HG02938 (cell line): ENCODE measurements at regions not wholly inside any gene's neighbourhood (a gene's known extent, or its start where the extent isn't known, plus 50 kb on each side); places are given as distances from the start of the nearest gene placed in this dataset.
"Not testable (repeated sequence)": the region's sequence is repeated elsewhere in the genome, so short reads cannot be mapped to it uniquely, and the experiment has no call there.

ENCODE experiments used
- ATAC-seq: cut with Tn5 transposase; IDR thresholded peaks from one replicate; pipeline ENCODE4 v1.9.1; 2021; ENCODE audit warnings: mild to moderate bottlenecking, moderate library complexity; ENCODE audit not compliant: unreplicated experiment

- no peak for ATAC-seq
Measured at GRCh38 chr16:5966004-5966403, 868.4 kb upstream of the EEF2KMT start.

GRCh38 chr16:5965321-5965720 is 867.7 kb upstream of the EEF2KMT start:
- ATAC-seq = no peak

GRCh38 chr16:5951486-5951885 is 853.9 kb upstream of the EEF2KMT start:
- ATAC-seq = no peak

- no peak for ATAC-seq
Measured at GRCh38 chr16:5944971-5945370, 847.4 kb upstream of the EEF2KMT start.

GRCh38 chr16:5938607-5939006 is 841.0 kb upstream of the EEF2KMT start:
- ATAC-seq = no peak

GRCh38 chr16:5932906-5933305 is 835.3 kb upstream of the EEF2KMT start:
- no peak for ATAC-seq

GRCh38 chr16:5928476-5929065 is 831.0 kb upstream of the EEF2KMT start:
- ATAC-seq = no peak

DNA sequence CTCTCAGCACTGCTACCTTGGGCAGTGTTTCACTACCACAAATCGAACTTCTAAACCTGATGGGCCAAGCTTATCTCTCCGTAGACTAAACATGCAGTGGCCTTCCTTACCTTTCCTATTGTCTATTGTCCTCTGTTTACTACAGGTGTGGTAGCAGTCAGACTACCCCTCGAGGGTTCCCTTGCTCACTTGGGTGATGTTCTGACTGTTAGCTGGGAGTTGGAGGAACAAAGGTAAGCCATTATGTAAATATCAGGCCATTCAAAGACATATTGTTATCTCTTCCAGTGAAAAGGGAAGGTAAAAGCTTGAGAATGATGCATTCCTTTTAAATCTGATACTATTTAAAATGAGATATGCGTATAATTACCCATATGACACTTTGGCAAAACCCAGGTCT is 828.3 kb upstream of the EEF2KMT start:
- ATAC-seq = no peak

DNA sequence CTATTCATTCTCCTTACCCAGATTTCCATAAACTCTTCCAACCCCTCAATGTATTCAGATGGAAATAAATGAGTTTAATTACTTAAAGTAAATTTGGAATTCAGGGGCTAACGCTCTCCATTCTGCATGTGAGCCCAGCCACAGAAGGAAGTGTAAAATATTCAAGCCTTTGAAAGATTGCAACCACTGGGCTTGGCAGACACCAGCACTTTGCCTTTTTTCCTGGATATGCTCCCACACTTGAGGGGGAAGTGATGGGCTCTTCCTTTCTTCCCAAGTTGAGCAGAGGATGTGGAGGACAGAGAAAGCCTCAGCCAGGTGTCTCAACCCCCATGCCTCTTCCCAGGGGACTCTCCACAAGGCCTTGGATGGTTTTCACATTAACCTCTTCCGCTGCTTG is 825.1 kb upstream of the EEF2KMT start:
- no peak for ATAC-seq

- ATAC-seq = no peak
Measured at GRCh38 chr16:5918567-5919130, 821.1 kb upstream of the EEF2KMT start.

DNA sequence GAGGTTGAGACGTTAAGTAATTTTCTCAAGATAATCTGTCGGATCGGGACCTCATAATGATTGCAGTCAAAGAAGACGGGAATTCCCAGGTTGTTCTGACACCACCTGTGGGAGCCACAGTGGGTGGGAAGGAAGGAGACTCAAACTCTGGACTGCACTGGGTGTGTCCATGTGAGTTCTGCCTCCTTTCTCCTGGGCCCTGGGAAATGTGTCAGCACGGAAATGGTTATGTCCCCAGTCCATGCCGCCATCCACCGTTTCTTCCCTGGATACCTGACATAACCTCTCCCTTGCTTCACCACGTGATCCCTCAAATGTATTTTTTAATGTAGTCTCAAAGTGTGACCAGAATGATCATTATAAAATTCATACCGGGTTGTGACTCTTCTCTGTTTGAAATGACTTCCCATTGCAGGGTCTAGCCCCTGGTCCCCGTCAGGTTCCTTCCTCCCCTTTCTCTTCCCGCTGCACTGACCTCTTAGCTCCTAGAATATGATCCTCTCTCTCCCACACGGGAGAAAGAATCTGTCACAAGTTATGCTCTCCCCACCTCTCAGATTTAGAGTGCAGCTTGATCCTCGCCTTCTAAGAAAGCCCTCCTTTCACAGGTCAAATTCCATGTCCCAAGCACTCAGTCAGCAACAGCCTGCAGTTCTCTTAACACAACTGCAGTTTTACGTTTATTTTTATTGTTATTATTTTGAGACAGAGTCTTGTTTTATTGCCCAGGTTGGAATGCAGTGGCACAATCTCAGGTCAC is 820.0 kb upstream of the EEF2KMT start:
- ATAC-seq = no peak

DNA sequence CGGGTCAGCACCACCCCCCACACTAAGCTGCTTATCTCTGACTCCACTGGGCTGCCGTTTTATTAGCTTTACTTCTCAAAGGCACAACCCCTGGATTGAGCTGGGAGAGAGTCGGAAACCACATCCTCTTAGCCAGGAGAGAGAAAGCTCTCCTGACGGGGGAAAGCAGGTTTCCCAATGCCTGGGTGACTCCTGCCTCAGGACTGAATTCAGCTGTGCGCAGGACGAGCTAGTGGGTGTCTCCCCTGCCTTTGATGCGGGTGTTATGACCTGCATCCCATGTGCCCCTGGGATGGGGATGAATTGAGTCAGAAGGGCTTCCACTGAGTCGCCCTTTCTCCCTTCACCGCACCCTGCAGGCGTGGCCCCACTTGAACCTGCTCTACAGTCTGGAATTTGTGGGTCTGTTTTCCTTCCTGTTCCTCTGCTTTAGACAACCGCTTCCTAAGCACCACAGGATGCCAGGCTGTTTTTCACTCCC is 819.2 kb upstream of the EEF2KMT start:
- ATAC-seq = no peak

- no peak for ATAC-seq
Measured at GRCh38 chr16:5911241-5911640, 813.6 kb upstream of the EEF2KMT start.

- not testable (repeated sequence) for ATAC-seq
Measured at GRCh38 chr16:5909556-5909955, 812.0 kb upstream of the EEF2KMT start.

GRCh38 chr16:5907544-5907943 is 809.9 kb upstream of the EEF2KMT start:
- no peak for ATAC-seq

- ATAC-seq = no peak
Measured at GRCh38 chr16:5906351-5906750, 808.8 kb upstream of the EEF2KMT start.

DNA sequence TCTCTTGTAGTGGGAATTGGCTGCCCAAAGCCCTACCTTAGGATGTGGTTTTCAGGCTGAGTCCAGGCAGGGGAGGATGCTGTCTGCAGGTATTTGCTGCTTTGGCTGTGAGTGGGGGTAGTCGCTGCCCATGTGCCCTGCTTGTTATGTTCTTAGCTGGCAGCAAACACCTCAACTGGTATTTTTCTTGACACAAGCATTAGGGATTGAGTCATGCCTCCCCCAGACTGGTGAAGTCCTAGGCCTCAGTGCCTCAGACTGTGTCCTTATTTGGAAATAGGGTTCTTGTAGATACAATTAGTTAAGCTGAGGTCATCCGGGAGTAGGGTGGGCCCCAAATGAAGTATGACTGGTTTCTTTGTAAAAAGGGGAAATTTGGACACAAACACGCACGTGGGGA is 808.3 kb upstream of the EEF2KMT start:
- ATAC-seq = no peak

GRCh38 chr16:5903832-5904231 is 806.2 kb upstream of the EEF2KMT start:
- ATAC-seq = no peak

DNA sequence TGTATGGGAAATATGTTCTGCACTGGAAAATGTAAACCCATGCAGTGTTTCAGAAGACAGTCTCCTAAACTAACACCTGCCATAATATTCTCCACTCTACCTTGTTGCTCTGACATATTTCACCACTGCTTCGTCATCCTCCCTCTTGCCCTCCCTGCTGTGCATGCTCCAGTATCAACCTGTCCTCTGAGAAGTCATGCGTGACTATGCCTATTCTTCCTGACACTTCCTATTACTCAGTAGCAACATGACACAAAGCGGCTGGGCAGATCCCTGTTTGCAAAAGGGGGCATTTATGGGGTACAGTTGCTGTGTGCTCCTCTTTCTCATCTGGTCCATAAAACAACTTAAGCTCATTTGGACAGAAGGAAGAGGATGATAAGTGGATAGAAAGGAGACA is 805.6 kb upstream of the EEF2KMT start:
- ATAC-seq = no peak

- no peak for ATAC-seq
Measured at GRCh38 chr16:5900046-5900445, 802.5 kb upstream of the EEF2KMT start.

DNA sequence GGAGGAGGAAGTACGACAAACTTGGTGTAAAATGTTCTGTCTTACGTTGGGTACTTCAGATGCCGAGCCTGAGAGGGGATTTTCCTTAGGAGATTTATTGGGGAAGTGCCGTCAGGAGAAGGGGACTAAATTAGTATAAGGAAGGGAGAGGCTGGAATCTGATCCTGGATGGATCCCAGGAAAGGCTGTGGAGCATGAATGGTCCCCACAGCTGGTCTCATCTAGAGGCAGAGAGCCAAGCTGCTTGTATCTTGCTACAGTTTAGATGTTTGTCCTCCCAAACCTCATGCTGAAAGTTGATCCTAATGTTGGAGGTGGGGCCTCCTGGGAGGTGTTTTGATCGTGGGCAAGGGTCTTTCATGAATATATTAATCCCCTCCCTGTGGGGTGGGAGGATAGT is 798.4 kb upstream of the EEF2KMT start:
- no peak for ATAC-seq

- ATAC-seq = no peak
Measured at GRCh38 chr16:5895137-5895536, 797.5 kb upstream of the EEF2KMT start.
